ENCODE measurements at regions not wholly inside any gene's neighbourhood (a gene's known extent, or its start where the extent isn't known, plus 50 kb on each side); places are given as distances from the start of the nearest gene placed in this dataset.

GRCh38 chr7:114766041-114766356 is 155.9 kb upstream of the MDFIC start:
- Histone ChIP-seq H3K9ac (ENCODE audit: extremely low read depth, low read length, poor library complexity, severe bottlenecking) (no peak overlapping the region), H3K27ac (ENCODE audit: low read depth, low read length) (no peak overlapping the region), H3K4me3 (ENCODE audit: low read length) (no peak overlapping the region), H3K27me3 (ENCODE audit: control insufficient read depth, insufficient read depth, low read length, poor library complexity, severe bottlenecking) (no peaks in the 10 kb centered on the region), H3K9me3 (ENCODE audit: control insufficient read depth, low read length) (no peaks in the 10 kb centered on the region), H3K36me3 (ENCODE audit: control insufficient read depth, insufficient read depth, low read length) (no peaks in the 10 kb centered on the region), H3K4me1 (ENCODE audit: control insufficient read depth, insufficient read depth, low read length) (no peaks in the 10 kb centered on the region)
- Mint-ChIP-seq H3K9me3 (no peaks in the 10 kb centered on the region), H3K27ac (no peak overlapping the region), H3K36me3 (ENCODE audit: low read depth) (no peaks in the 10 kb centered on the region), H3K4me1 (no peaks in the 10 kb centered on the region), H3K27me3 (ENCODE audit: insufficient read depth) (no peaks in the 10 kb centered on the region), H3K4me3 (no peak overlapping the region)
- WGBS, 2 experiments (ENCODE audit: insufficient coverage in 1 of 2, insufficient read length in 1 of 2), result 94 to 97% methylated on average over 2 to 5 of the region's 5 CpGs
- no peak for DNase-seq
- no peak for TF ChIP-seq CTCF (conservative IDR thresholded peaks at IDR 0.05)

GRCh38 chr7:114777288-114777687 is 144.6 kb upstream of the MDFIC start:
- Mint-ChIP-seq H3K4me1 (no peaks in the 10 kb centered on the region), H3K27ac (no peak overlapping the region), H3K9me3 (no peaks in the 10 kb centered on the region), H3K36me3 (ENCODE audit: low read depth) (no peaks in the 10 kb centered on the region), H3K27me3 (ENCODE audit: insufficient read depth) (no peaks in the 10 kb centered on the region), H3K4me3 (no peak overlapping the region)
- Histone ChIP-seq H3K9ac (ENCODE audit: extremely low read depth, low read length, poor library complexity, severe bottlenecking) (no peak overlapping the region), H3K9me3 (ENCODE audit: control insufficient read depth, low read length) (no peaks in the 10 kb centered on the region), H3K27ac (ENCODE audit: low read depth, low read length) (no peak overlapping the region), H3K27me3 (ENCODE audit: control insufficient read depth, insufficient read depth, low read length, poor library complexity, severe bottlenecking) (no peaks in the 10 kb centered on the region), H3K4me1 (ENCODE audit: control insufficient read depth, insufficient read depth, low read length) (no peaks in the 10 kb centered on the region), H3K4me3 (ENCODE audit: low read length) (no peak overlapping the region), H3K36me3 (ENCODE audit: control insufficient read depth, insufficient read depth, low read length) (no peaks in the 10 kb centered on the region)
- DNase-seq, result no peak
- 100% methylated on average over 1 of the region's 1 CpG; no CpG with 5 or more reads in 1 of the 2 experiments for WGBS, 2 experiments (ENCODE audit: insufficient coverage in 1 of 2, insufficient read length in 1 of 2)
- TF ChIP-seq CTCF (conservative IDR thresholded peaks at IDR 0.05), result no peak

GRCh38 chr7:114783508-114783907 is 138.4 kb upstream of the MDFIC start:
- no peak overlapping the region for H3K4me3 ChIP-seq (ENCODE audit: low read length)
- H3K27ac Mint-ChIP-seq, result no peak overlapping the region
- TF ChIP-seq CTCF (conservative IDR thresholded peaks at IDR 0.05), result no peak
- H3K4me1 ChIP-seq (ENCODE audit: control insufficient read depth, insufficient read depth, low read length), result no peaks in the 10 kb centered on the region
- no peaks in the 10 kb centered on the region for H3K9me3 Mint-ChIP-seq
- no peaks in the 10 kb centered on the region for H3K27me3 Mint-ChIP-seq (ENCODE audit: insufficient read depth)
- DNase-seq, result no peak
- H3K9me3 ChIP-seq (ENCODE audit: control insufficient read depth, low read length), result no peaks in the 10 kb centered on the region
- no peaks in the 10 kb centered on the region for H3K36me3 ChIP-seq (ENCODE audit: control insufficient read depth, insufficient read depth, low read length)
- no peak overlapping the region for H3K9ac ChIP-seq (ENCODE audit: extremely low read depth, low read length, poor library complexity, severe bottlenecking)
- H3K27ac ChIP-seq (ENCODE audit: low read depth, low read length), result no peak overlapping the region
- 94 to 100% methylated on average over 2 to 4 of the region's 4 CpGs for WGBS, 2 experiments (ENCODE audit: insufficient coverage in 1 of 2, insufficient read length in 1 of 2)
- H3K27me3 ChIP-seq (ENCODE audit: control insufficient read depth, insufficient read depth, low read length, poor library complexity, severe bottlenecking), result no peaks in the 10 kb centered on the region
- no peaks in the 10 kb centered on the region for H3K4me1 Mint-ChIP-seq
- H3K4me3 Mint-ChIP-seq, result no peak overlapping the region
- H3K36me3 Mint-ChIP-seq (ENCODE audit: low read depth), result no peaks in the 10 kb centered on the region
